ENCODE measurements at regions not wholly inside any gene's neighbourhood (a gene's known extent, or its start where the extent isn't known, plus 50 kb on each side); places are given as distances from the start of the nearest gene placed in this dataset.

DNA sequence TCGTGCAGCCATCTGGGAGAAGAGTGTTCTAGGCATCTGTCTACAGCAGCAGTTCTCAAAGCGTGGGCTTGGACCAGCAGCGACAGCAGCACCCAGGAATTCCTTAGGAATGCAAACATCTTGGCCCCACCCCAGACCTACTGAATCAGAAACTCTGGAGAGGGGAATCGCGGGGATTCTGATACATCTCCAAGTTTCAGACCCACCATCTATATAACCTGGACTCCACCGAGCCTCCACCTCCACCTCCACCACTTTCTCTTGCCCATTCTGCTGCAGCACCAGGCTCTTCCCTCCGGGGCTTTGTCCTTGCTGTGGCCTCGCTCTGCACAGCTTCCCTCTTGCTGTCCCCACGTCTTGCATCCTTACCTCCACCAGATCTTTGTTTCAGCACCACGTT is 256.4 kb downstream of the BCL2 start:
- H3K9me3 Mint-ChIP-seq (ENCODE audit: low read depth) = no peaks in the 10 kb centered on the region
- peaks cover under 1% of the 10 kb centered on the region for H3K27me3 Mint-ChIP-seq
- no peak overlapping the region for H3K4me3 Mint-ChIP-seq (ENCODE audit: low read depth)
- DNase-seq (ENCODE audit: low spot score, unreplicated experiment) = no peak
- TF ChIP-seq, protein P1, sequence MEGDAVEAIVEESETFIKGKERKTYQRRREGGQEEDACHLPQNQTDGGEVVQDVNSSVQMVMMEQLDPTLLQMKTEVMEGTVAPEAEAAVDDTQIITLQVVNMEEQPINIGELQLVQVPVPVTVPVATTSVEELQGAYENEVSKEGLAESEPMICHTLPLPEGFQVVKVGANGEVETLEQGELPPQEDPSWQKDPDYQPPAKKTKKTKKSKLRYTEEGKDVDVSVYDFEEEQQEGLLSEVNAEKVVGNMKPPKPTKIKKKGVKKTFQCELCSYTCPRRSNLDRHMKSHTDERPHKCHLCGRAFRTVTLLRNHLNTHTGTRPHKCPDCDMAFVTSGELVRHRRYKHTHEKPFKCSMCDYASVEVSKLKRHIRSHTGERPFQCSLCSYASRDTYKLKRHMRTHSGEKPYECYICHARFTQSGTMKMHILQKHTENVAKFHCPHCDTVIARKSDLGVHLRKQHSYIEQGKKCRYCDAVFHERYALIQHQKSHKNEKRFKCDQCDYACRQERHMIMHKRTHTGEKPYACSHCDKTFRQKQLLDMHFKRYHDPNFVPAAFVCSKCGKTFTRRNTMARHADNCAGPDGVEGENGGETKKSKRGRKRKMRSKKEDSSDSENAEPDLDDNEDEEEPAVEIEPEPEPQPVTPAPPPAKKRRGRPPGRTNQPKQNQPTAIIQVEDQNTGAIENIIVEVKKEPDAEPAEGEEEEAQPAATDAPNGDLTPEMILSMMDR (IDR thresholded peaks at IDR 0.05; ENCODE audit: unreplicated experiment) = no peak
- H3K36me3 Mint-ChIP-seq (ENCODE audit: insufficient read depth) = no peaks in the 10 kb centered on the region
- H3K27ac Mint-ChIP-seq = no peak overlapping the region
- H3K4me1 Mint-ChIP-seq (ENCODE audit: low read depth) = peaks cover 4% of the 10 kb centered on the region

DNA sequence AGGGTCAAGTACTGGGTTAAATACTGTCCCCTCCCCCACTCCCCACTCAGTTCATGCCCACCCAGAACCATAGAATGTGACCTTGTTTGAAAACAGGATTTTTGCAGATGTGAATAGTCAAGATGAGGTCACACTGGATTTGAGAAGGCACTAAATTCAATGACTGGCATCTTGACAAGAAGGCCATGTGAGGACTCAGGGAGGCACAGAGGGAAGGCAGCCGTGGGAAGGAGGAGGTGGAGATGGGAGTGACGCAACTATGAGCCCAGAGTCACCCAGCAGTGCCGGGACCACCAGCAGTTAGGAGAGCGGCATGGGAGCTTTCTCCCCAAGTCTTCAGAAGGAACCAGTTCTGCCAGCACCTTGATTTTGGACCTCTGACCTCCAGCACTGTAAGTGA is 257.3 kb downstream of the BCL2 start:
- DNase-seq (ENCODE audit: low spot score, unreplicated experiment) = no peak
- H3K4me1 Mint-ChIP-seq (ENCODE audit: low read depth) = peaks cover 4% of the 10 kb centered on the region
- no peaks in the 10 kb centered on the region for H3K36me3 Mint-ChIP-seq (ENCODE audit: insufficient read depth)
- no peak overlapping the region for H3K27ac Mint-ChIP-seq
- no peak overlapping the region for H3K4me3 Mint-ChIP-seq (ENCODE audit: low read depth)
- TF ChIP-seq, protein P1 (IDR thresholded peaks at IDR 0.05; ENCODE audit: unreplicated experiment) = no peak
- no peaks in the 10 kb centered on the region for H3K9me3 Mint-ChIP-seq (ENCODE audit: low read depth)
- peaks cover 2% of the 10 kb centered on the region for H3K27me3 Mint-ChIP-seq

DNA sequence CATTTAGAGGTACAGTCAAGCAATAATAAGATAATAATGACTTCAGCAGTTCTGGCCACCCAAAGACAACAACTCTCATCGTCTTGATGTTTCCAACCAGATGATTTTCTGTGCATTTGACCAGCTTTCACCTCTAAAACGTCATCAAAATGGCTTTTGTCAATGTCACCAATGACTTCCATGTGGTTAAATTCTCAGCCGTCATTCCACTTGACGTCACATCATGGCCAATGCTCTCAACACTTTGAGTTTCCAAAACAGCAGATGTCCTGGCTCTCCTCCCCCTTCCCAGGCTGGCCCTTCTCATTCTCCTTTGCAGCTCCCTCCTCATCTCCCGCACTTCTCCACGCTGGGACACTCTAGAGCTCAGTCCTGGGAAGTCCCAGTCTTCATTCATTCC is 258.3 kb downstream of the BCL2 start:
- TF ChIP-seq, protein P1 (IDR thresholded peaks at IDR 0.05; ENCODE audit: unreplicated experiment) = no peak
- no peak for DNase-seq (ENCODE audit: low spot score, unreplicated experiment)
- no peak overlapping the region for H3K27ac Mint-ChIP-seq
- H3K27me3 Mint-ChIP-seq = peaks cover 2% of the 10 kb centered on the region
- no peaks in the 10 kb centered on the region for H3K9me3 Mint-ChIP-seq (ENCODE audit: low read depth)
- no peak overlapping the region for H3K4me3 Mint-ChIP-seq (ENCODE audit: low read depth)
- H3K4me1 Mint-ChIP-seq (ENCODE audit: low read depth) = peaks cover 4% of the 10 kb centered on the region
- no peaks in the 10 kb centered on the region for H3K36me3 Mint-ChIP-seq (ENCODE audit: insufficient read depth)

DNA sequence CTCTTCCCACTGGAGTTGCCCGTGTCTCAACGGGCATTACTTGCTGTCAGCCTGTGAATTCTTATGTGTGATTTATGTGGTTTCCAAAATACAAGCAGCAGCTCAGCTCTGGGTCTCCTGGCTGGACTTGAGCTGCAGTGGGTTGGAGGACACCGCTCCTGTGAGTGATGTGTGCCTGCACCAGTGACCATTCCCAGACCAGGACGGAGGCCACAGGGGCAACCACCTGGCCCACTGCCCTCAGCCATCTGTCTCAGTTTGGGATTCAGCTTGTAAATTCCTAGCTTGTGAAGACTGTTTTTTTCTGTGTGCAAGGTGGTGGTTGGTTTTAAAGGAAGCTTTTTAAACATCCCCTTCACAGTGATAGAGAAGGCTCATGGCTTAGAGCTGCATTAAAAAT is 261.0 kb downstream of the BCL2 start:
- H3K4me1 Mint-ChIP-seq (ENCODE audit: low read depth) = peaks cover 7% of the 10 kb centered on the region
- no peaks in the 10 kb centered on the region for H3K36me3 Mint-ChIP-seq (ENCODE audit: insufficient read depth)
- TF ChIP-seq, protein P1 (IDR thresholded peaks at IDR 0.05; ENCODE audit: unreplicated experiment) = no peak
- no peak overlapping the region for H3K4me3 Mint-ChIP-seq (ENCODE audit: low read depth)
- H3K9me3 Mint-ChIP-seq (ENCODE audit: low read depth) = no peaks in the 10 kb centered on the region
- no peak overlapping the region for H3K27ac Mint-ChIP-seq
- peaks cover 2% of the 10 kb centered on the region for H3K27me3 Mint-ChIP-seq
- no peak for DNase-seq (ENCODE audit: low spot score, unreplicated experiment)

DNA sequence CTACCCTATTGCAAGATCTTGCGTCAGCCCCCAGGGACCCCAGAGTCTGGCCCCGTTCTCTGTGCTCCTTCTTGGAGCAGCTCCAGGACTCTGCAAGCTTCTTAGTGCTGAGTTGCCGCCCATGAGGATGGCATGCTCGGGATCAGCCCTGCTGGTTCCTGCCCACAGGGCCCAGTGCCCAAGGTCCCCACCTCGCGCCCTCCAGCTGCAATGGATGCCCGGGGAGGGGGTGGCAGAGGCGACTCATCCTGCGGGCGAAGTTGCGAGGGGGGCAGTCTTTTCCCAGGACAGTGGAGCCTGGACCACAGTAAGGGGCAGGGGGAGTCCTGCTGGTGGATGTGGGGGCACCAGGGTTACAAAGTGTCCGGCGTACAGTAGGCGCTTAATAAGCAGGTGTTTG is 261.9 kb downstream of the BCL2 start:
- peaks cover 3% of the 10 kb centered on the region for H3K4me1 Mint-ChIP-seq (ENCODE audit: low read depth)
- no peaks in the 10 kb centered on the region for H3K9me3 Mint-ChIP-seq (ENCODE audit: low read depth)
- DNase-seq (ENCODE audit: low spot score, unreplicated experiment) = no peak
- H3K27ac Mint-ChIP-seq = peak overlapping the region; percentile 52
- H3K27me3 Mint-ChIP-seq = peaks cover 2% of the 10 kb centered on the region
- H3K36me3 Mint-ChIP-seq (ENCODE audit: insufficient read depth) = no peaks in the 10 kb centered on the region
- TF ChIP-seq, protein P1 (IDR thresholded peaks at IDR 0.05; ENCODE audit: unreplicated experiment) = no peak
- no peak overlapping the region for H3K4me3 Mint-ChIP-seq (ENCODE audit: low read depth)

All from progenitor cell of endocrine pancreas (in vitro differentiated cells).